NCI-H748 (cell line): ENCODE measurements at regions not wholly inside any gene's neighbourhood (a gene's known extent, or its start where the extent isn't known, plus 50 kb on each side); places are given as distances from the start of the nearest gene placed in this dataset.
A peak's percentile ranks its signal among the peaks of the same experiment; 100 is the strongest.

Experiments used
- DNase-seq: peaks from one replicate; lab custom pipeline; 2025; ENCODE audit not compliant: unreplicated experiment; lab: John Stamatoyannopoulos, UW

GRCh38 chr15:36498401-36498800, 81.0 kb upstream of the CDIN1 start:
- no peak for DNase-seq

- DNase-seq = no peak
These were observed 80.5 kb upstream of the CDIN1 start for GRCh38 chr15:36498916-36499315.

GRCh38 chr15:36499412-36500389, 79.7 kb upstream of the CDIN1 start:
- DNase-seq = no peak

- peak; percentile 65 for DNase-seq
These were observed 78.3 kb upstream of the CDIN1 start for GRCh38 chr15:36501063-36501678.

GRCh38 chr15:36502509-36502908, 76.9 kb upstream of the CDIN1 start:
- no peak for DNase-seq

GRCh38 chr15:36506733-36507356, 72.6 kb upstream of the CDIN1 start:
- DNase-seq = peak; percentile 45

- DNase-seq = no peak
These were observed 72.0 kb upstream of the CDIN1 start for GRCh38 chr15:36507458-36507857.

- DNase-seq = no peak
These were observed 67.8 kb upstream of the CDIN1 start for GRCh38 chr15:36511594-36511993.

- DNase-seq = no peak
These were observed 61.7 kb upstream of the CDIN1 start for GRCh38 chr15:36517758-36518157.

GRCh38 chr15:36519067-36519466, 60.4 kb upstream of the CDIN1 start:
- no peak for DNase-seq

- DNase-seq = no peak
These were observed 54.0 kb upstream of the CDIN1 start for GRCh38 chr15:36525430-36525829.

- peak; percentile 70 for DNase-seq
These were observed 51.9 kb upstream of the CDIN1 start for GRCh38 chr15:36527235-36528162.

GRCh38 chr15:36529296-36530011, 50.0 kb upstream of the CDIN1 start:
- DNase-seq = no peak
